Body of pancreas (tissue), 4 donors: ENCODE measurements at regions not wholly inside any gene's neighbourhood (a gene's known extent, or its start where the extent isn't known, plus 50 kb on each side); places are given as distances from the start of the nearest gene placed in this dataset.
"Not testable (repeated sequence)": the region's sequence is repeated elsewhere in the genome, so short reads cannot be mapped to it uniquely, and the experiment has no call there.

Experiments used
- POLR2A ChIP-seq, 3 donors: fragments of 450-650 bp; IDR thresholded peaks; one replicate each; pipeline ENCODE4 v1.6.1; 2016; ENCODE audit warnings: antibody characterized with exemption in 3 of 3, mild to moderate bottlenecking in 2 of 3
- TF ChIP-seq, protein P1 (sequence below), 7 experiments: fragments of 450-650 bp in 4 of 7; fragments of 200-600 bp in 3 of 7; sonication (generic) in 3 of 7; IDR thresholded peaks; one replicate each; pipeline ENCODE4 v1.5.1; 2016 to 2019; ENCODE audit warnings: antibody characterized with exemption in 7 of 7

- TF ChIP-seq, protein P1, sequence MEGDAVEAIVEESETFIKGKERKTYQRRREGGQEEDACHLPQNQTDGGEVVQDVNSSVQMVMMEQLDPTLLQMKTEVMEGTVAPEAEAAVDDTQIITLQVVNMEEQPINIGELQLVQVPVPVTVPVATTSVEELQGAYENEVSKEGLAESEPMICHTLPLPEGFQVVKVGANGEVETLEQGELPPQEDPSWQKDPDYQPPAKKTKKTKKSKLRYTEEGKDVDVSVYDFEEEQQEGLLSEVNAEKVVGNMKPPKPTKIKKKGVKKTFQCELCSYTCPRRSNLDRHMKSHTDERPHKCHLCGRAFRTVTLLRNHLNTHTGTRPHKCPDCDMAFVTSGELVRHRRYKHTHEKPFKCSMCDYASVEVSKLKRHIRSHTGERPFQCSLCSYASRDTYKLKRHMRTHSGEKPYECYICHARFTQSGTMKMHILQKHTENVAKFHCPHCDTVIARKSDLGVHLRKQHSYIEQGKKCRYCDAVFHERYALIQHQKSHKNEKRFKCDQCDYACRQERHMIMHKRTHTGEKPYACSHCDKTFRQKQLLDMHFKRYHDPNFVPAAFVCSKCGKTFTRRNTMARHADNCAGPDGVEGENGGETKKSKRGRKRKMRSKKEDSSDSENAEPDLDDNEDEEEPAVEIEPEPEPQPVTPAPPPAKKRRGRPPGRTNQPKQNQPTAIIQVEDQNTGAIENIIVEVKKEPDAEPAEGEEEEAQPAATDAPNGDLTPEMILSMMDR (IDR thresholded peaks at IDR 0.05) = not testable (repeated sequence)
- not testable (repeated sequence) for TF ChIP-seq POLR2A (IDR thresholded peaks at IDR 0.05)
Measured at GRCh38 chr3:82153892-82154291, 392.4 kb upstream of the GBE1 start.
